Motor neuron (in vitro differentiated cells): ENCODE measurements at regions not wholly inside any gene's neighbourhood (a gene's known extent, or its start where the extent isn't known, plus 50 kb on each side); places are given as distances from the start of the nearest gene placed in this dataset.

ENCODE experiments used
- ATAC-seq, 8 experiments: fragments of 200-7000 bp; cut with Tn5 transposase; replicated peaks in 6 of 8; 2 replicates each; pipeline ENCODE4 v1.8.0; 2021; ENCODE audit warnings: mild to moderate bottlenecking in 8 of 8, moderate library complexity in 8 of 8
- H3K27ac ChIP-seq, 2 donors: fragments of 250-450 bp; sonication (Bioruptor Pico); 2 replicates each; pipeline ENCODE4 v1.9.0; 2021; ENCODE audit warnings: antibody characterized with exemption in 2 of 2, mild to moderate bottlenecking in 2 of 2, moderate library complexity in 1 of 2
- H3K4me1 ChIP-seq, 2 donors: fragments of 250-450 bp; sonication (Bioruptor Pico); replicated peaks in 1 of 2; 2 replicates each; pipeline ENCODE4 v1.6.1; 2021; ENCODE audit warnings: antibody characterized with exemption in 2 of 2, mild to moderate bottlenecking in 2 of 2, moderate library complexity in 1 of 2
- H3K4me3 ChIP-seq, 5 donors: fragments of 250-450 bp; sonication (Bioruptor Pico); 2 replicates each; pipeline ENCODE4 v1.9.0; 2021; ENCODE audit warnings: antibody characterized with exemption in 5 of 5, mild to moderate bottlenecking in 5 of 5, moderate library complexity in 4 of 5
- WGBS, 10 experiments: fragments of 450-650 bp; shearing (Covaris generic); methylation state at CpG; one replicate each; pipeline ENCODE4 v1.0.0; 2022; 5-methylcytosine and 5-hydroxymethylcytosine counted together
- in situ Hi-C, 9 experiments: fragments of 400-800 bp; cut with MboI; loops; one replicate each; pipeline ENCODE4 v1.15.0; 2021; ENCODE audit warnings: low sequenced_read_pairs in 9 of 9, low pct_unique_long_range_greater_than_20kb in 2 of 9; ENCODE audit not compliant: unreplicated experiment in 9 of 9

DNA sequence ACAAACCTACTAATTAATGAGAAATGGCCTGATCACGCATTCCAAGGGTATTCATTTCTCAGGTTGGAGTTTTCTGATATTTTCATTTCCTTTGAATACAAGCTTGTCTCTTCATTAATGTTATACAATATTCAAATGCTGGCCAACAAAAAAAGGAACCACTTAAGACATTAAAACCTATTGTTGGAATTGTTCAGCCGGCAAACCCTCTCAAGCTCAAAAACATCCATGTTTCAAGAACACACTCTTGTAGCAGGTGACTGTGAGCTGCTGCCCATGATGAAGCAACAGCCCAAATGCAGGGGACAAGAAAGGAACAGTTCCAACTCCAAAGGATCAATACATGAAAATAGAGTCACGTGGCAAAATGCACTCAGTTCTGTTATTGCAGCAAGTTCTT is 454.5 kb downstream of the BCL11A start:
- WGBS, 10 experiments: 17 to 100% (median 77%) methylated on average over 2 to 3 of the region's 3 CpGs; no CpG with 5 or more reads in 1 of the 10 experiments
- no peaks in the 10 kb centered on the region for H3K4me1 ChIP-seq
- H3K4me3 ChIP-seq: no peak overlapping the region
- no peak overlapping the region for H3K27ac ChIP-seq
- ATAC-seq: no peak
- in situ Hi-C loops: no loop called here

- Histone ChIP-seq H3K4me3 (no peak overlapping the region), H3K27ac (no peak overlapping the region), H3K4me1 (no peaks in the 10 kb centered on the region)
- in situ Hi-C loops: no loop called here
- no peak for ATAC-seq
- 49 to 100% (median 80%) methylated on average over 2 to 9 of the region's 11 CpGs; no CpG with 5 or more reads in 1 of the 10 experiments for WGBS, 10 experiments
These were observed 456.2 kb downstream of the BCL11A start for GRCh38 chr2:60097298-60097697.

GRCh38 chr2:60096556-60096955 is 456.9 kb downstream of the BCL11A start:
- no peak for ATAC-seq
- Histone ChIP-seq H3K4me3 (no peak overlapping the region), H3K4me1 (no peaks in the 10 kb centered on the region), H3K27ac (no peak overlapping the region)
- in situ Hi-C loops: no loop called here
- WGBS, 10 experiments: 0 to 100% (median 87%) methylated on average over 1 to 5 of the region's 5 CpGs; no CpG with 5 or more reads in 6 of the 10 experiments

- ATAC-seq: no peak
- WGBS, 10 experiments: 0 to 100% (median 60%) methylated on average over 1 to 2 of the region's 2 CpGs; no CpG with 5 or more reads in 5 of the 10 experiments
These were observed 457.6 kb downstream of the BCL11A start for GRCh38 chr2:60095903-60096302.

GRCh38 chr2:60095202-60095815 is 458.1 kb downstream of the BCL11A start:
- Histone ChIP-seq H3K4me1 (peaks cover 0 to 2% of the 10 kb centered on the region in 2 donors), H3K27ac (no peak overlapping the region), H3K4me3 (no peak overlapping the region)
- in situ Hi-C loops: no loop called here
- ATAC-seq: no peak
- WGBS, 10 experiments: 17 to 100% (median 82%) methylated on average over 1 to 2 of the region's 2 CpGs; no CpG with 5 or more reads in 2 of the 10 experiments

More at GRCh38 chr2:60095903-60096302, 457.6 kb downstream of the BCL11A start:
- Histone ChIP-seq H3K27ac (no peak overlapping the region), H3K4me1 (peaks cover 0 to 2% of the 10 kb centered on the region in 2 donors), H3K4me3 (no peak overlapping the region)
- in situ Hi-C loops: no loop called here

DNA sequence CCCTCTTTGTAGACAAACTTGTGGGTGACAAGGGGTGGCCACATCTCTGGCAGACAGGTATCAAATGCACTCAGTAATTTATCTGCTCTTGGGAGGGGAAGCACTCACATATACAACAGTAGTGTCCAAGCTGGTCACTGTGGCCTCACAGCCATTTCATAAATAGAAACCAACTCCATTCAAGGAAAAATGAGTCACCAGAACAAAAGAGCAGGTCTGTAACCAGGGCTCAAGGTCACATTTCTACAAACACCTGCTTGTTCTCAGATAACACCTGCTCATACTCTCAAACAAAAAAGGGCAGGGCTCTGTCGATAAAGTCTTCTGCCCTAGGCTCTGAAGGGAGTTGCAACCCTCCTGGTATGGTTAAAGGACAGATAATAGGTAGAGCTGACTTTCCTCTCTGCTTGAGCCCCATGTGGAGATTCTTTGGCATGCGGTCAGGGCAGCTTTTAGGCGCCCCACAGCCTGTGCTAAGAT is 459.0 kb downstream of the BCL11A start:
- Histone ChIP-seq H3K27ac (no peak overlapping the region), H3K4me3 (no peak overlapping the region), H3K4me1 (peaks cover 0 to 2% of the 10 kb centered on the region in 2 donors)
- 0 to 85% (median 42%) methylated on average over 1 to 3 of the region's 3 CpGs; no CpG with 5 or more reads in 1 of the 10 experiments for WGBS, 10 experiments
- ATAC-seq: no peak
- in situ Hi-C loops: no loop called here

DNA sequence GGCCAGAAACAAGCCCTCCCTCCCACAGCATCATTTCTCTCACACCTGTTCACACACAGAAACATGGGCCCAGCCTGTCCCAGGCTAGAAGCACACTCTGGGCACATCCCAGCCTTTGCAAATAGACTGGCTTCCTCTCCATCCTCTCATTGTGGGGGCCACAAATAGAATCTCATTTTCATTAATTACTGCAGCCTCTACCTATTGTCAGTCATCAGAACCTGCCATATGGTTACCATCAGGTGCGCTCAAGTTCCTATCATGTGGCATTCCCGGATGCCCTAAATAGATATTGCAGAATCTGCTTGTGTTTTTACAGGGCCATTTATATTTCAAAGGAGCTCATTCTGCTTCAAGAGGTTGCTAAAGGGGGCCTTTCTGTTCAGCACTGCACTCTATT is 460.7 kb downstream of the BCL11A start:
- H3K4me1 ChIP-seq: peaks cover 0 to 2% of the 10 kb centered on the region in 2 donors
- no peak overlapping the region for H3K27ac ChIP-seq
- in situ Hi-C loops: no loop called here
- ATAC-seq: no peak
- WGBS, 10 experiments: 50 to 100% (median 88%) methylated on average over 2 of the region's 2 CpGs; no CpG with 5 or more reads in 2 of the 10 experiments
- no peak overlapping the region for H3K4me3 ChIP-seq

DNA sequence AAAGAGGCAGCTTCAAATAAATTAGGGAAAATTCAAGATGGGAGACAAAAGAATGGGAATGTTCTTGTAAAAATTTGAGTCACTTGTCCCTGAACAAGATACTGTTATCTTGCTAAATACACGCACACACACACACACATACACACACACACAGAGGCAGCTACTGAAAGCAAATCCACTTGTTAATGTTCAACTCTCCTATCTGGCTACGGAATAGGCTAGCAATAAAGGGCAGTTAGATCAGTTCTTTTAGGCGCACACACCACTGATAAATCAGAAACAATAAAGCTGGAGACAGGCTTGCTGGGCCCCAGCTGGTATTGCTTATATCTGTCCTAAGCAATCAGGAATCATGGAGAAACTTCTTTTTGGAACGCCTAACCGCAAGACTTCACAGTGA is 461.6 kb downstream of the BCL11A start:
- no peak for ATAC-seq
- Histone ChIP-seq H3K4me1 (peaks cover 0 to 2% of the 10 kb centered on the region in 2 donors), H3K4me3 (no peak overlapping the region), H3K27ac (no peak overlapping the region)
- in situ Hi-C loops: no loop called here
- WGBS, 10 experiments: 40 to 100% (median 50%) methylated on average over 1 to 3 of the region's 5 CpGs; no CpG with 5 or more reads in 3 of the 10 experiments

- 0 to 100% (median 74%) methylated on average over 1 to 2 of the region's 2 CpGs; no CpG with 5 or more reads in 3 of the 10 experiments for WGBS, 10 experiments
- in situ Hi-C loops: no loop called here
- Histone ChIP-seq H3K4me1 (peaks cover 0 to 2% of the 10 kb centered on the region in 2 donors), H3K4me3 (no peak overlapping the region), H3K27ac (no peak overlapping the region)
- ATAC-seq: no peak
These were observed 462.2 kb downstream of the BCL11A start for GRCh38 chr2:60091266-60091665.

DNA sequence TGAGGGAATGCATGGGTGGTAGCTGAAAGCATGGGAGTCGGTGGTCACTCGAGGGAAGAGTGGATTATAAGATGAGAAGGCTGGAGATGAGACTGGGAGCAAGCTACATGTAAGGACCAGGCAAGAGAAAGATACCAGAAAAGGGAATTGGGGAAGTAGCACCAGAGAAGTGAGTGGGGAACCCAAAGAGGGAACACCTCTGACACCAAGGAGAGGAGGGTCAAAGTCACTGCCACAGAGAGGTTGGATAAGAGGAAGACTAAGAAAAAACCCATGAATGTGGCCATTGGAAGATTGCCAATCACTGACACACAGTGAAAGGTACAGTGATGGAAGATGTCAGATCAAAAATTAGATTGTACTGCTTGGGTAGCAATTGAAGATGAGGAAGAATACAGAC is 473.9 kb downstream of the BCL11A start:
- H3K4me3 ChIP-seq: no peak overlapping the region
- 0 to 86% (median 59%) methylated on average over 2 of the region's 2 CpGs; no CpG with 5 or more reads in 1 of the 10 experiments for WGBS, 10 experiments
- ATAC-seq: no peak
- in situ Hi-C loops: no loop called here
- no peak overlapping the region for H3K27ac ChIP-seq
- peaks cover 0 to 11% of the 10 kb centered on the region in 2 donors for H3K4me1 ChIP-seq

DNA sequence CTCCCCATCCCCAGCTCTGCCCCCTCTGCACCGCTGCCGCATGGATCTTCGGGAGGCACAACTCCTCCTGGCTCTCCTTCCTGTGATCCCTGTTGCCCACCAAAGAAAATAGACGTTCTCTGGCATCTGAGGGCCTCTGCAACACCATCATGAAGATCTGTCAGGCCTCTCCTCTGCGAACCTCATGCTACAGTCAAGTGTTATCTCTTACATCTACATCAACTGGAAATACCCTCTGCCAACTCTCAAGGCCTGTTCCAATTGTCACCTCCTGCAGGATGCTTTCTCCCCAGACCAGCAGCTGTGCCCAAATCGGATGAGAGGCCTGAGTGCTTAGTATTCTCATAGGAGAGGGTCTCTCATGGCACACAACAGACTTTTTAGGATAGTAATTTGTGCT is 478.4 kb downstream of the BCL11A start:
- 20 to 100% (median 86%) methylated on average over 1 to 5 of the region's 6 CpGs; no CpG with 5 or more reads in 5 of the 10 experiments for WGBS, 10 experiments
- no peak overlapping the region for H3K27ac ChIP-seq
- H3K4me3 ChIP-seq: no peak overlapping the region
- ATAC-seq: no peak
- peaks cover 9 to 29% of the 10 kb centered on the region in 2 donors for H3K4me1 ChIP-seq
- in situ Hi-C loops: no loop called here

GRCh38 chr2:60073201-60073600 is 480.3 kb downstream of the BCL11A start:
- 40 to 100% (median 93%) methylated on average over 1 to 11 of the region's 12 CpGs; no CpG with 5 or more reads in 2 of the 10 experiments for WGBS, 10 experiments
- in situ Hi-C loops: no loop called here
- H3K27ac ChIP-seq: no peak overlapping the region
- peaks cover 9 to 33% of the 10 kb centered on the region in 2 donors for H3K4me1 ChIP-seq
- no peak overlapping the region for H3K4me3 ChIP-seq
- ATAC-seq: no peak

- no peak for ATAC-seq
- Histone ChIP-seq H3K4me3 (no peak overlapping the region), H3K27ac (no peak overlapping the region), H3K4me1 (peaks cover 9 to 33% of the 10 kb centered on the region in 2 donors)
- in situ Hi-C loops: no loop called here
- 33 to 97% (median 74%) methylated on average over 1 to 5 of the region's 6 CpGs; no CpG with 5 or more reads in 6 of the 10 experiments for WGBS, 10 experiments
These were observed 480.8 kb downstream of the BCL11A start for GRCh38 chr2:60072609-60073008.

DNA sequence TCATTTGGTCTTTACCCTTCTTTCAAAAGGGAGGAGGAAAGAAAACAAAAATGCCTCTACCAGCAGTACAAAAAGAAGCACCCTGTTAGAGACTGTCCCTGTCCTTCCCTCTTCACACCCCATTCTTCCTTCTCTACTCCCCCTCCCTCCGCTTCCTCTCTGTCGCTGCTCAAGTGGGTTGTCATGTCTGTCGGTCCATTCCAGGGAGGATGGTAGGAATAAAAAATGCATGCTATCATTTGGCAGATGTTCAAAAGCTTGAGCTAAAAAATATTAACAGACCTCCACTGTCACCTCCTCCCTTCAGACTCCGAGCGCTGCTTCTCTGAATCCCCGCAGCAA is 482.0 kb downstream of the BCL11A start:
- 39 to 90% (median 63%) methylated on average over 1 to 5 of the region's 6 CpGs; no CpG with 5 or more reads in 2 of the 10 experiments for WGBS, 10 experiments

More for the DNA sequence above, 482.0 kb downstream of the BCL11A start:
- H3K27ac ChIP-seq: no peak overlapping the region
- ATAC-seq: peak in 5 of 8 experiments; percentile 17 to 65 (median 47)
- in situ Hi-C loops: no loop called here
- H3K4me1 ChIP-seq: peaks cover 9 to 25% of the 10 kb centered on the region in 2 donors
- no peak overlapping the region for H3K4me3 ChIP-seq
